Fibroblast of skin of scalp (primary cell): ENCODE measurements at regions not wholly inside any gene's neighbourhood (a gene's known extent, or its start where the extent isn't known, plus 50 kb on each side); places are given as distances from the start of the nearest gene placed in this dataset.
"Not testable (repeated sequence)": the region's sequence is repeated elsewhere in the genome, so short reads cannot be mapped to it uniquely, and the experiment has no call there.

Experiments
- DNase-seq: peaks from one replicate; pipeline ENCODE4 v3.0.0-alpha.2; 2013

DNA sequence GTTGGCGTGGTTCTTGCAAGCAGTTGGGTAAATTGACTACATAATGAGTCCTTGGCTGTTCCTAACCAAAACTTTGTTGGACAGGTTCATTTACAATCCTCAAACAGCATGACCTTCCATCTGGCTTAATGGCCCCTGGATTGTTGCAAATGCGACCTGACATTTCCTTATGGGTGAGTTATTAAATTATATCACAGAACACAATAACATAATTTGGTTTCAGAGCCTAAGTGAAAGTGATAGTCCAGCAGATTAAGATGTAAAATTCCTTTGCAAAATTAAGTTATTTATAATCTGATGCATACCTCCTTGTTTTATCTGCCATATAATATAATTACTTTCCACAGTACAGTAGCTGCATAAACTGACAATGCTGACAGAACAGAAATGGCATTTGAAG lies 224.4 kb downstream of the TUSC1 start:
- DNase-seq, result no peak

DNA sequence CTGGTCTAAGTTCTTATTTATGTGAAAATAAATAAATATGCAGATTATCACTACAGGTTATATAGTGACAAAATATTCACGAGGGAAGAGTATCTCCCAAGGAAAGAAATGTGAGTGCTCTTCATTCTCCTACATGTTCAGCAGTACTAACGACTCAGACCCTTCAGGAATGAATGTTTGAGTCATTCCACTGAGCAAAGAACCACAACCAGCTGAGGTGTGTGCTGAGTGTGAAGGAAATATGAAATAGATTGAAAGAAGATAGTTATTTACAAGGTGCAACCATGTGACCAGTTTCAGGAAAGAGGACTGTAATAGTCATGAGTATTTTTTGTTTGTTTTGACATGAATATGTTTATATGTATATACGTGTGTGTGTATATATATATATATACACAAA lies 228.7 kb downstream of the TUSC1 start:
- DNase-seq, result no peak

DNA sequence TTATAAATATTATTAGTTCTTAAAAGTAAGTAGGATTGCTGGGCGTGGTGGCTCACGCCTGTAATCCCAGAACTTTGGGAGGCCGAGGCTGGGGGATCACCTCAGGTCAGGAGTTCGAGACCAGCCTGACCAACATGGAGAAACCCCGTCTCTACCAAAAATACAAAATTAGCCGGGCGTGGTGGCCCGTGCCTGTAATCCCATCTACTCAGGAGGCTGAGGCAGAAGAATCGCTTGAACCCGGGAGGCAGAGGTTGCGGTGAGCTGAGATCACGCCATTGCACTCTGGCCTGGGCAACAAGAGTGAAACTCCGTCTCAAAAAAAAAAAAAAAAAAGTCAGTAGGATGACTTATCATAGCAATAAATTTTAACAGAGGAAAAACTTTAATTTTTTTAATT lies 232.5 kb downstream of the TUSC1 start:
- not testable (repeated sequence) for DNase-seq

DNA sequence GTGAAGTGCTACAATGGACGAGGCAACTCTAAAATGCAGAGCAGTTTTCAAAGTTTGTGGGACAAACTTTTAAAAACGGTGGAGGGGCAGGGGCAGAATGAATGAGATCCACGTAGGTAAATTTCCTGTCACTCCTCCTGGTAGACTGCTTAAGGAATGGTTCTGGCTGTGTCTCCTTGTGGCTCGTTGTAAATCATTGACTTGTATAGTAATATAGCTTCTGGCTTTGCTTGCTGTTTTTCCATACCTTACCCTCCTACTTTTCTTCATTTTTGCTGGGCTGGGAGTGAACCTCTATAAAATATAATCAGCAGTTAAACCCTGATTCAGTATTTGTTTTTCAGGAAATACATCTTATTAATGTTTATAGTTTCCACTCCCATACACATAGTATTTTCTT lies 235.7 kb downstream of the TUSC1 start:
- no peak for DNase-seq

DNA sequence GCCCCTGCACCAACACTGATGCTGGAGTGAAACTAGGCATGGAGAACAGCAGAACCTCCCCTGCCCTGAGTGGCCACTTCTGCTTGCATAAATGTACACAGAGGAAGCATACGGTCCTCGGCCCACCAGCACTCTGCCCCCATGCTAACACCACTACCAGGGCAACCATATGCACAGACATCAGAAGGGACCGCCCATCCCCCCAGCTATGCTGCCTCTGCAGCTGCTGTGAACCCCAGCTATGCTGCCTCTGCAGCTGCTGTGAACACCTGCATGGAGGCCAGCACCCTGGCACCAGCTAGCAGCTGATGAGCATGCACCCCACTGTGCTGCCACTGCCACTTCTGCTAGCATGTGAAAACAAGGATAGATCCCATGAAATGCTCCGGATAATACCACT lies 250.3 kb downstream of the TUSC1 start:
- no peak for DNase-seq

DNA sequence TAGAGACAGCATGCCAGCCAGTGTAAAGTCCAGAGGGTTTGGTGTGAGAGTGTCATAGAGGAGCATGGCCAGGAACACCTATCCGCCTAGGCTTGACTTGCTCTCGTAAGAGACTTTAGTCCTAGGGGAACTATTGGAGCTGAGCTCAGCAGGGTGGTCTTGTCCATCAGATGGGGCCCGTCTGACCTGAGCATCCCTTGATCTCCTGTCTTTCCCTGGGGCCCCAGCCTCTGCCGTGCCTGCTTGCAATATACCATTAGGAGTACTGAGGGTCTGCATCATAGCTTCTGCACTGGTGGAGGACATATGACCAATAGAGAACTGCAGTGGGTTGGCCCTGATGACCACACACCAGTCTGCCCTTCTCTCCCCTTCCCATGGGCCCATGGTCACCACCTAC lies 251.0 kb downstream of the TUSC1 start:
- no peak for DNase-seq

DNA sequence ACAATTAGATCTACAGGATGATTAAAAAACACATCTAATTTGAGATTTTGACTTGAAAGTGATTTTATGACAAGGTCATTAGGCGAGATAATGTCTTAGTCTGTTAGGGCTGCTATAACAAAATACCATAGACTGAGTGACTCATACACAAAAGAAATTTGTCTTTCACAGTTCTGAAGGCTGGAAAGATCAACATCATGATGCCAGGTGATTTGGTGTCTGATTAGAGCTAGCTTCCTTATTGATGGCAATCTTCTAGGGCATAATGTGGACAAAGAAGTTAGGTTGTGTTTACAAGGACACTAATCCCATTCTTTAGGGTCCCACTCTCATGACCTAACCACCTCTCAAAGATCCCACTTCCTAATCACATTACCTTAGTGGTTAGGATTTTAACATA lies 256.7 kb downstream of the TUSC1 start:
- no peak for DNase-seq

DNA sequence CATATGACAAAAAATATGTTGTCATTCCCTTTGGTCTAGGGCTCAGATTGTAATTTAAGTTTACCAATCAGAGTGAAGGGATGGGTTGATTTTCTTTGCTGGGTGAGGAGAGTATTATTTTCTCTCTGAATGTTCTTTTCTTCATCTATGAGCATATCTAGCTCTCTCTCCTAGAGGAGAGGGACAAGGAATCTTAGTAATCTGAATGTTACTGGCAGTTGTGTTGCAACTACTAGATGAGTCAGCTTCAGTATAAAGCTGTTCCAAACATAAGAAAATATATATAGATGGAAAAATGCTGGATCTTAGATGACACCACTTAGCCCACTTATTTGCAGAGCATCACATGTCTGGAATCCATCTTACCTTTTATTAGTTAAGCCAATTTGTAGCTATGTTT lies 259.3 kb downstream of the TUSC1 start:
- no peak for DNase-seq

DNA sequence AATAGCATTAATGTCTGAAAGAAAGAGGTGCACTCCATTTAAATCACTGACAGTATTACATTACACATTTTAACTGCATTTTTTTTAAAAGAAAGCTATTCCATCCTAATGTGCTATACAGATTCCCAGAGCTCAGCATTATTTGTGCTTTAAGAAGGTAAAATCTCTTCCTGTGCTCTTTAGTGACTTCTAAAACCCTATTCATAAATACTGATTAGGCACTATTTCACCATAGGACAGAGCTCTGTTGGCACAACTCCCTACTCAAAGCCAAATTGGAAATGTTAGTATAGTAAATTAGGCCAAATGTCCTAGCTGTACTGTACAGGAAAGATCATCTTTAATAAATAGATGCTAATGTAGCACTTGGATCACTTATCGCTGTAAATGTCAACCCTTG lies 262.5 kb downstream of the TUSC1 start:
- no peak for DNase-seq

DNA sequence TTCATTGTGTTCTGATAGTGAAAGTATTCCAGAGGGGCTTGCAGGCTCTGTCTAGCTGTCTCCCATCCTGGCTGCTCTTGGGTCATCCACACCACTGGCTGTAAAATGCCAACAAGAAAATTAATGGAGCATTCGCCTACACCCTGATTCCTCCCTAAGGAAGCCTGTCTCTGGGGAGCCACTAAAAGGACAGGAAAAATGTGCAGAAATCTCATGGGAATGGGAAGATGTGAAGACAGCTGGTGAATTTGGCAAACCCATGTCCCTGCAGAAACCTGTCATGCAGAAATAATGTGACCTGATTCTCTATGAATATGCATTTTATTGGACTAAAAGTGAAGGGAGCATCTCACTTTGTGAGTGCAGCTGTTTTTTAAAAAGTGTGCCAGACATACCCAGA lies 265.6 kb downstream of the TUSC1 start:
- DNase-seq, result no peak

DNA sequence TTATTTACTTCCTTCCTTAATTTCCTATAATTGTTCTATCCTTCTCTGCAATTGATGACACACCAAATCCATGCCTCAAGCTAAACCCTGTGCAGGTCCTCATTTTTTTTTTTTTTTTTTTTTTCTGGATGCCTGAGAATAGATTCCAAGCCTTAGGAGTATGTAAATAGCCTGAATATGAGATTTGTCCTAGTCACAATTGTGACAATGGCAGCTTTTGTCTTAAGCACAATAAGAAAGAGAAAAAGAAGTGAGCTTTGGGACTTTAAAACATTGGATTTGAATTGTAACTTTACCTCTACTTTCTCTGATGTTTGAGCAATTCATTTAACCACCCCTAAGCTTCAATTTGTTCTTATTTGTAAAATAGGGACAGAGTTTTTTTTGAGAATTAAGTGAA lies 280.5 kb downstream of the TUSC1 start:
- DNase-seq, result no peak

DNA sequence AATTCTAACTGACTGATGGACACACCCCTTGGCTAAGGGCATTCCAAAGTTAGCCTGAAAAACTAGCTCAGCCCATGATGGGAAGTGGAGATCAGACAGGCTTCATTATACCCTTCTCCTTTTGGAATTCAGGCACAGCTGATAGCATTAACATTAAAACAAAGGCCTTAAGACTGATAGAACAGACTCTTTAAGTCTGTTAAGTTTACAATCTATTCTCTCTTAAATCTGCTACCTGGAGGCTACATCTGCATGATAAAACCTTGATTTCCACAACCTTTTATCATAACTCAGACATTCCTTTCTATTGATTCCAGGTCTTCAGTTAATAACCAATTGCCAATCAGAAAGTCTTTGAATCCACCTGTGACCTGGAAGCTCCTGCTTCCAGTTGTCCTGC lies 281.4 kb downstream of the TUSC1 start:
- no peak for DNase-seq

DNA sequence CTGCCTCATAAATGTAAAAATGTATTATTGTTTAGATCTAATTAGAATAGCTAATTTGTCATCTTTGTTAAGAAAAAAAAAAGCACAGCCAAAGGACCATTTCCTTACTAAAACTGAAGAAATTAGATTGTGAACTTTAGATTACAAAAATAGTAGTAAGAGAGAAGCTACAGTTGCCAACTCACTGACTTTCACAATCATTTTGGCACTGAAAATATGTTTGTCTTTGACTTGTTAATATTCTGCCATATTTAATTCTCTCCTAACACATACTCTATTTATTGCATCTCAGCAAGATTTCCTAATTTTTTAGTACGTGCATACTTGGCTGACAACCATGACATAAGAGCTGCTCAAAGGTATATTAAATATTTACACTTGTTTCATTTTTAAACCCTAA lies 297.1 kb downstream of the TUSC1 start:
- no peak for DNase-seq

DNA sequence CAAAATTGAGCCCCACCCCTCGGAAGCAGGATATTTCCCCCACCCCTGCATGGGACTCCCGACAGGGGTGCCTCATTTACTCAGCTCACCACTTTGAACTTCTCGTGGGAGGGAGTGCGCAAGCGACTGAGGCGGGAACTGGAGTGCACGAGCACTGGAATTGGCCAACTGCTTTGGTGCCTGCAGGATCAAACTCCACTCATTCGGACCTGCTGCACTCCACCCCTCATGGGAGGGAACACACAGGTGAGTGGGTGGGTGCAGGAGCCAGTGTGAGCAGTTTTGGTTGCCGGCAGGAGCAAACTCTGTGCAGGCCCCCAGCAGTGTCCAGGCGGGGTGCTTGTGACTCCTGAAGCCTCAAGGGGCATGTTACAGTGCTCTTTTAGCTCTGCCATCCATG lies 301.2 kb downstream of the TUSC1 start:
- no peak for DNase-seq

DNA sequence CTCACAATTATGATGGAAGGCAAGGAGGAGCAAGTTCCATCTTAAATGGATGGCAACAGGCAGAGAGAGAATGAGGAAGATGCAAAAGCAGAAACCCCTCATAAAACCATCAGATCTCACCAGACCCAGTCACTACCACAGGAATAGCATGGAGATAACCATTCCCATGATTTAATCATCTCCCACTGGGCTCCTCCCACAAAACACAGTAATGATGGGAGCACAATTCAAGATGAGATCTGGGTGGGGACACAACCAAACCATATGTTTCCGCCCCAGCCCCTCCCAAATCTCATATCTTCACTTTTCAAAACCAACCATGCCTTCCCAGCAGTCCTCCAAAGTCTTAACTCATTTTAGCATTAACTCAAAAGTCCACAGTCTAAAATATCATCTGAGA lies 304.0 kb downstream of the TUSC1 start:
- DNase-seq, result no peak

DNA sequence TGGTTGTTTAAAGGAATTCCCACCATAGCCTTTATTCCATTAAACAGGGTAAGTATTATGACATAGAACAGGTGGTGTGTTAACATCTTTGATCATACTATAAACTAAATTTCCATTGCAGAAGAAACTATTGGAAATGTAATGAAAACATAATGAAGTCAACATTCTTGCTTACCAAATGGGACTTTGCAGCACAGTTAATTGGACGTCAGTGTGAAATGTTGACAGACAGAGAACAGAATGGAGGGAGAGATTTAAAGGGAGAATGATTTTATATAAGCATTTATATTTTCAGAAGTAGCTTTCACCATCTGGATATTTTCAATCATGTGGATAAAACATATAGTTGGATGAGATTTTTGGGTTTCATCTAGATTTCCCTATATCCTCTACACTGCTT lies 311.3 kb downstream of the TUSC1 start:
- DNase-seq, result no peak

DNA sequence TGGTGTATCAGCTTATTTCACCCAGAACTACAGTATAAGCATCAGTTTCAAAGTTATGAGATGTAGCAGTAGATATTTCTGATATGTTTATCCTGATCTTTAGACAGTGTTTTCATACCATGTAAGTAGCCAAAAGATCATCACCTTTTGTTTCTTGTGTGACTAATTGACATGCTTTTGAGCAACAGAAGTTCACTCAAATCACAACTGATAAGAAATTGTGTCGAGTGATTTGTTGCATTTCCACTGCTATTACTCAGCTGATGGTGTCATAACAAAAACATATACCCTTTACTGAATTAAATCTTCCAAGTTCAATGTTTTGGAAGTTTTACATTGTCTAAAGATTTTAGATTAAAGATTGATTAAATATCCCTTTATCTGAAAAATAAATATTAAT lies 324.5 kb downstream of the TUSC1 start:
- DNase-seq, result no peak

DNA sequence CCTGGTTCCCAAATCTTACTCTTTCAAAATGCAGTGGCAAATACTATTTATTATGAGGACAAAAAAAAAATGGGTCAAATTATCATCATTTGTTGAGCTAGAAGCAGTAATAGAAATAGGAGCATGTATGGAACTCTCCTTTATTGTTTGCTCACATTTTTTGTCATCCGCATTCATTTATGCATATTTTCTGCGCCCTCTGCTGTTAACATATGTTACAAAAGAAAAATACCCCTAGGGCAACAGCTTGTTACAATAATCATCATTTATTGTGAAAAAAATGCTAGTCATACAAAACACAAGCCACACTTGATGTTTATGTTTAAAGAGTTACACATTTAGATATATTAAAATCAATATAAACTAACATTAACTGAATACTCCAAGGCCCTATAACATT lies 328.2 kb downstream of the TUSC1 start:
- no peak for DNase-seq

DNA sequence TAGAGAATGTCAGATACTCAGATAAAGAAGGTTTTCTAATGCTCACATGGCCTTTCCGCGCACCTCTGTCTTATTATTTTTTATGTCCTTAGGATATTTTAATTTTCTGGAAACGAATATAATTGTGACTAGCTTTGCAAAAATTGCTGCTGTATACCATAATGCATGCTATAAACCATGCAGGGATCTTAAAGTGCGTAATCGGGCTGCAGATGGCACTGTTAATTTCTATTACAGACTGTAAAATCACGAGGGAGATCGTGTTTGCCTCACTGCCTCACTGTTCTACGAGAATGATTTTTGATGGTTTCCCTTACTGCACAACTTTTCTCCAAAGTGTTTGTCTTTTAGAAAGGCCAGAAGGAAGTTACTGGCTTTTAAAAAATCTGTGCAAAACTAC lies 356.1 kb downstream of the TUSC1 start:
- DNase-seq, result no peak

DNA sequence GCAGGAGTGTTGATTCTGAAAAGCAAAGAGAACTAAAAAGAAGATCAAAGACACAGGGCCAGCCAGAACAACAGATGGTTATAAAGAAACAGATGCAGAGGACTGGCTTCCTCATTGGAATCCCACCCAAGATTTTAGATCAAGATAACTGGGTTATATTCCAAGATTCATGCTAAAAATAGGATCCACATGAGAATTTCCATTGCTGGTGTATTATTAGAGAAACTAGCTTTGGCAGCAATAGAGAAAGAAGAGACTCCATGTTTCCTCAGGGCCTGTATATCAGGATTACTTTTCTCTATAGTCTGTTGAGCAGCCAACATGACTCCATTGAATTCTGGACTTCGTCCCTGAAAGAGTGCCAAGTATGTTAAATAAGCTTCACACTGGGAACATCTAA lies 367.3 kb downstream of the TUSC1 start:
- DNase-seq, result no peak

DNA sequence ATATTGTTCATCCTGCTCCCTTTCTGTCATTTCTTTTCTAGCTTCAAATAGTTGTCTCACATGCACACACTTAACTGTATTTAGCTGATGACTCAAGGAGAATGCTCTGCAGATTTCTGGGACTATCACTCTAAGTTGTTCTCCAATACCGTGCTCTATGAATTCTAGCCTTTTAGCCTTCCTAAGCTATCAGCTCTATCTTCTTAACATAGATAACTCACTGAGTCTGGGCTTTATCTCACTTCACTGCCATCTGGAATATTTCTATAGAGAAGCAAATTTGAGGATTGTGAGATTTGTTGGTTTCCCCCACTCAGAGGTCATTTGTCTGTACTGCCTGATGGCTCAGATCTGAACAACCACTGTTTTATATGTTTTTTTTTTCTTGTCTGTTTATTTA lies 369.7 kb downstream of the TUSC1 start:
- no peak for DNase-seq

DNA sequence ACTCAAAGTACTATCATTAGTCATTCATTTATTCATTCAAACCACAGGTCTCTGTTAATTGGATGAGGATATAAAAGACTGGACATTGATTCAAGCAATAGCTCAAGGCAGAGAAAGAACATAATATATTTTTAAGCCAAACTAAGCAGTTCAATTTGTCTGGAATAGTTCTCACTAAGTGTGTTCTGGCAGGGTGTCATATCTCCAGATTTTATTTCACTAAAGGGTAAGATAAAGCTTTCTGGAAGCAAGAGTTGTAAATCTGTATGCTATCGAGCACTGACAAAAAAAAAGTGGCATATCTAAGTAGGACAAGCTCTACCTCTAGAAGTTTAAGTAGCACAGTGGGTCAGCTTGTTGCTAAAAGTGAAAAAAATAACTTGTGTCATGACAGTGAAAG lies 375.6 kb downstream of the TUSC1 start:
- DNase-seq, result no peak

DNA sequence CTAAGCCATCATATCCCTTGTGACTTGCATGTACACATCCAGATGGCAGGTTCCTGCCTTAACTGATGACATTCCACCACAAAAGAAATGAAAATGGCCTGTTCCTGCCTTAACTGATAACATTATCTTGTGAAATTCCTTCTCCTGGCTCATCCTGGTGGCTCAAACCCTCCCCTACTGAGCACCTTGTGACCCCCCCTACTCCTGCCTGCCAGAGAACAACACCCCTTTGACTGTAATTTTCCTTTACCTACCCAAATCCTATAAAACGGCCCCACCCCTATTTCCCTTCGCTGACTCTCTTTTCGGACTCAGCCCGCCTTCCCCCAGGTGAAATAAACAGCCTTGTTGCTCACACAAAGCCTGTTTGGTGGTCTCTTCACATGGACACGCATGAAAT lies 390.0 kb downstream of the TUSC1 start:
- not testable (repeated sequence) for DNase-seq

DNA sequence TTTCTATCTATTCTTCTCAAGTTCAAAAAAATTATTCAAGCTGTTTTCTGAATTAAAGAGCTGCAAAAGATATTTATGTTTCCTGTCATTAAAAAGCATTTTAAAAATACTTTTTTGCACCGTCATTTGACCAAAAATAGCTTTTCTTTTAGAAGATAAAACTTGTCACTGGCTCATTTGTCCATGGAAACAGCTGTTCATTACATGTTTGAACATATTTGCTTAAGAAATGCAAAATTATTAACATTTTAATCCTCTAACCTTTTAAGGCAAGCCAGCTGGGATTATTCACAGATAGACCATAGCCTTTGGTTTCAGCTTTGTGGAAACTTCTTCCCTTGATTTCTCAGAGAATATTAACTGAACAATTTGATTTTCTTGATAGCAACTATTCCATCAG lies 393.9 kb downstream of the TUSC1 start:
- DNase-seq, result no peak

DNA sequence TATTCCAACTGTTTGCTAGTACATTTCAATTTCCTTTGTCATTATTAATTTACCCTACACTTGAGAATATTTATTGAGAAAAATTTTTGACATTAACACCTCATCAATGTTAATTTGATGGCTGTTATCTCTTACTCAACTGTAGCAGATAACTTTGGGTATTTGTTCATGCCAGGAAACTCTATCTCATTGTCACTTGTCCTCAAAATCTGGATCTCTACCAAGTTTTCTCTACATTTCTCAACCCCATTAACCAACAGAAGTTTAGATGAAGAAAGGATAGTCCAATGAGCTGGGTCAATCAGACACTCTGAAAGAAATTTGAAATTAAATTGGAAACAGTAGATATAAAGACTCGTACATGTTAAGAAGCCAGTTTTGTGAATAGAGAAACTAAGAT lies 395.3 kb downstream of the TUSC1 start:
- DNase-seq, result no peak

DNA sequence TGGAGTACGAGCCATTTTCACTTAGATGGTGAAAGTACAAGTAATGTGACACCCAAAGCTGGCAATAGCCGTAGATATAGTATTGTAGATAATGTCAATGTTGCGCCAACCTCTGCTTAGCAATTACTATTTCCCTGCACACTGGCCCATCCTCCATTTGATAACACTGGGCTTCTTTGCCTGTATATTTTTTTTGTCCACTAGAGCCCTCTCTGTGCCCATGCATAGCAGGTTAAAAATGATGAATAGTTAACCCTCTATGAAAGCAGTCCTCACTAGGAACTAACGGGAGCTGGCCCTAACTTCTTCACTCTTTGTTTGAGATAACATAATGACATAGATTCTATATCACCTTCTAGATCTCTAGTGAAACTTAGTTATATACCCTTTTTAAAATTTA lies 416.8 kb downstream of the TUSC1 start:
- DNase-seq, result no peak
